ENCODE measurements at regions not wholly inside any gene's neighbourhood (a gene's known extent, or its start where the extent isn't known, plus 50 kb on each side); places are given as distances from the start of the nearest gene placed in this dataset.
"Not testable (repeated sequence)": the region's sequence is repeated elsewhere in the genome, so short reads cannot be mapped to it uniquely, and the experiment has no call there.

DNA sequence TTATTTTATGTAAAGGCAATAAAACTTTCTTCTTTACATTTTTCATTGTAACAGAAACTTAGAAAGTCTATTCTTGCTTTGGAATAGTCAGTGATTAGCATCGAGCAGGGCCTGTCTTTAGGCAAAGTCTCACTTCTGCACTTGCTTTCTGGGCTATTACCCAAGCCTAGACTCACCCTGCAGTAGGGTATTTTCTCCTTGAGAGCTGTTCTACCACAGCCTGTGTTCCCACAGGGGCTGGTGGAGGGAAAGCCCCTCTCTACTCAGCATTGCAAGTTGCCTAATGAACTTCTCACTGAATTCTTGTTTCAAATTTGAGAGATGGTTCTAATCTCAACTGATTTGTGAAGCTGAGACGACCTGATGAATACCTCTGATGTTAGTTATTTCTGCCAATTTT, 111.7 kb upstream of the KLHL14 start:
- DNase-seq (ENCODE audit: low read depth): no peak

DNA sequence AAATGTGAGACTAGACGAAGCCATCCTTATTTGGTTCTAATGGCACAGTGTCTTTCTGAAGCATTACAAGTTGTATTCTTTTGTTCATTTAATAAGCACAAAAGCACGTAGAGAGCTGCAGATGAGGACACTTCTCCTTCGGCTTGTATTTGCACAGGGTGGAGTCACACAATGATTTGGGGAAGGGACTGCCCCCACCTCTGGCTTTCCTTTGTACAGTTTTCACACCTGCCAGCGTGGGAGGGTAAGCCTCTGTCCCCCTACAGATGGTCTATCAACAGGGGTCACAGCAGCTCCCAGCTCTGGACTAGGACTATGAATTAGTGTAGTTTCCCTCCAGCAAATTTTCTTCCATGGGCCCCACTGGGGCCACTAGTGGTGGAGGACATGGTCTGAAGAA, 108.2 kb upstream of the KLHL14 start:
- no peak for DNase-seq (ENCODE audit: low read depth)

DNA sequence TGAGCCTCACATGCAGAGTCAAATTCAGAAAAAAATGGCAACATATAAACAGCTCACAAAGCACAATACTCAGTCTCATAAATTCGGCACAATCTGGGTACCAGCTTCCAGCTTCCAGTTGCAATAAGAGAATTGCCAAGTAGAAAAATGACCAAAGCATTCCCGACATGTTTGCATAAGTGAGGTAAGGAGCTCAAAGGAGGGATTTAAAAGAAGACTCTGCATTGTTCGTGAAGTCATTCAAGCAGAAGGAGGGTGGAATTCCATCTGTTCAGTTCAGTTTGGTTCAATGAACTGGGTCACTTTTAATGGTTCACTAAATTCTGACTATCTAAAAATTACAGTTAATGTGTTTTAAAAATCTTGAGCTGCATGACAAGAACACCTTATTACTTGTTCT, 106.7 kb upstream of the KLHL14 start:
- peak; percentile 40 for DNase-seq (ENCODE audit: low read depth)

DNA sequence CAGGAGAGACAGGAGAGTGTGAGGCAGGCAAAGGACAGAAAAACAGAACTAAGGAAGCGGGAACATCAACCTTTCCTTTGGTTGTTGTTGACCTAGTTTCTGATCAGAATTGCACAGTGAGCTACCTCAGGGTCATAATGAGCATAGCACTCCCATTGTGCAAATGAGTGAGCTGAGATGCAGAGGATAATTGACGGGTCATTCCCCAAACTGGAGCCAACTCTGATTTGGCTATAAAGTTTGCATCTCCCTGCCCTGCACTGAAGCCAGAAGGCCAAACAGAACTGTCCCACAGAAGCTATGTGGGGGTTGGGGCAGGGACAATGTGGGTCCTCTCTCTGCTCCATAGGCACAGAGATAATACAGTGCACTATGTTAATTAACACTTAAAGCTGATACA, 105.6 kb upstream of the KLHL14 start:
- DNase-seq (ENCODE audit: low read depth): no peak

DNA sequence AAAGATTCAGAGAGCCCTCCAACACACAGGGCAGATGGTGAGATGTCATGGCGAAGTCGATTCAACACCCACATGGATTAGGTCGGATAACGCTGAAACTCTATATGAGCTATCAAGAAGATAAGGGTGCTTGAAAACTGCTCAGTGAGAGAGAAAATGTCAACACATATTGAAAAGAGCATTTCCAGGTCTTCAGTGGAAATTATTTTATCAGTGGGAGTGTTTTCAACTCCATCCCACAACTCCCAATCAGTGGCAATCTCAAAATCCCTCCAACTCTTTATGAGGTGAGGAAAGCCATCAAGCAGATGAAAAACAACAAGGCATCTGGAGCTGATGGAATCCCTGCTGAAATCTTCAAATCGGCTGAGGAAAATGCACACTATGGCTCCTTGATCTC, 104.5 kb upstream of the KLHL14 start:
- DNase-seq (ENCODE audit: low read depth): no peak

DNA sequence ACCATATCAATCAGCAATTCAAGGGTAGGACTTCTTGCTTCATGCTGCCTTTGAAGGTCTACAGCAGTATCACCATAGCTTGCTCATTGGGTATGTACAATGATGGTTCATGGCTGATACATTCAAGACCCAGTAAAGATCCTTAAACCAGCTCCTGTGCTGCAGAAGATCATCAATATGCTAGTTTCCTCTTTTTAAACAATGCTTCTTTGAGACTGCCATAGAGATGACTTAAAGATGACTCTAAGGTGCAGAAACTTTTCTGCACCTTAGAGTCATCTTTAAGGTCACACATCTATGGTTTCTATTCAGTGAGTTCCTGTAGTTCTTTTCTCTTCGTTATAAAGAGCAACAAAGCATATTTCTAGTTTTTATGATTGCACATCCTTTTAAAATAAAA, 102.8 kb upstream of the KLHL14 start:
- DNase-seq (ENCODE audit: low read depth): no peak

DNA sequence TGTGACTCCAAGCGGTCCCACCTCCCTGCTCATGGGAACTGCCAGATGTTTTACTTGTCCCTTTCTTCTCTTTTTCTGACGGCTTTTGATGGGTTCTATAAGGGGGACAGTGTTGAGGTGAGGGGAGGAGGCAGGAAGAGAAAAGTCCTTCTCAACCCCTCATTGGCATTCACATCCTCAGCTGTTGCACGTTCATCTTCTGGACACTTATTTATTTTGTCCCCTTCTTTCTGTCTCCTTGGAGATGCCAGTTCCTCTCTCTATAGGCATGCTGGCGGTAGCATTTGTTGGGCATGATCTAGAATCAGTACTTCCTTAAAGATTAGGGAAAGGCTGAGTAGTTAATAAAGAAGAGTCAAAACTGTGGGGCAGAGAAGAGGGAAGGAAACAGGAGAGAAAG, 99.0 kb upstream of the KLHL14 start:
- DNase-seq (ENCODE audit: low read depth): no peak

DNA sequence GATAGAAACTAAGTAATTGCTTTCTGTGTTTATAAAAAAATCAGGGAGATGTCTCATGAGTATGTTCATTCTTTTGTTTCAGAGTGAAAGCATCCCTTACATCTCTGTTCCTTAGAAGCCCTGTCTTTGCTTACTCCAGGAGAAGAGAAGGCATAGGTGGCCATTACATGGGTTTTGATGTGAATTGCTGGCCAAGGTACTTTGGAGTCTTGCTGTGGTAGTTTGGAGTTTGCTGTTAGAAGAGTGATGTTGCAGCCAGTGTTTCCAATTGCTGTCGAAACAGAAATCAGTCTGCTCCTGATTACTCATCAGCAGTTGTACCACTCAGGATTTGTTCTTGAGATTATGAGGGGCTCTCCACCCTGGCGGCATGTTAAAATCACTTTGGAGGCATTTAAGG, 97.8 kb upstream of the KLHL14 start:
- no peak for DNase-seq (ENCODE audit: low read depth)

DNA sequence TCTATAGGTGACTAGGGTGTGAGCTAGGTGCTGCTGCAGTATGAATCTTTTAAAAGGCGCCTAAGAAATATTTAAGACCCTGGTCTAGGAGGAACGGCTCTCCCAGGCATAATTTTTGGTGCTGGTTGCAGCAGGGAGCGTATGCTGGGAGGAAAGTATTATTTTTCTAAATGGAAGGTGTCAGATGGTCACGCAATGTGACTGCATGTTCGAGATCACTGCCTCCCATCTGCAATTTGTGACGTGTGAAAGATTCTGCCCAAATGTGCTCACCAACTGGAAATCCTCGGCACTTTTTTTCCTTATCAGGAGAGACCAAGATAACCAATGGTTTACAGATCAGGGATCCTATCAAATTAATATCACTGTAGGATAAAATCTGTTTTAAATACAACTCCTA, 95.6 kb upstream of the KLHL14 start:
- no peak for DNase-seq (ENCODE audit: low read depth)

DNA sequence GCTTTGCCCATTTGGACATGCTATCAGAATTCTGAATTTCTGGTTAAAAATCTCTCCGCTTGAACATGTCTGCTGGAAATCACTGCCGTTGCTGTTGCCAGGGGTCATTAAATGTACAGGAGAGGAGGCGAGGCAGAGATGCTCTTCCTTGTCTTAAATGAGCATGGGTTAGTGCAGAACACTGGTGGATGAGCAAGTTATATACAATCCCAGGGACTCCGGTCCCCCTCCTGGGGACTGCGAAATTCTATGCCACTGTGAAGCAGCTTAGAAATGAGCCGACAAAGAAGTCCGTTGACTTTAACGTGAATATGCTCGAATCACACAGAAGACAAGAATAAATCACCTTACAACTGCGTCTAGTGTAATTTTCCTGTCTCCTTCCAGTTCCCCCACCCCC, 95.1 kb upstream of the KLHL14 start:
- DNase-seq (ENCODE audit: low read depth): no peak

DNA sequence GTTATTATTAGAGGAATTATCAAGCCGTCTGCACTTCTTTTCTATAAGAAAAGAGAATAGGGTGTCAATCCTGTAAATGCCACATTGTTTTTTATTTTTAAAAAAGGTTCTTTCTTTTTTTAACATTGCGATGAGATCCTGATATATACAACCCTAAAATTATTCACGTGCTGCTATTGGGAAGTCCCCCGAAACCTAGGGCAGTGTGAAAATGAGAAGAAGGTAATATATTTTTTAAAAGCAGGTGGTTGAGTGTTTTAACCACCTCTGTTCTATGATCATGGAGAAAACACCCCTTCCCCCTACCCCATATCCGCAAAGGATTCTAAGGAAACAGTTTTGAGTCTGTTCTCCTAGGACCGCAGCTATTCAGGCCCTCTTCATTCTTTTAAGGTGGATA, 94.5 kb upstream of the KLHL14 start:
- DNase-seq (ENCODE audit: low read depth): no peak

DNA sequence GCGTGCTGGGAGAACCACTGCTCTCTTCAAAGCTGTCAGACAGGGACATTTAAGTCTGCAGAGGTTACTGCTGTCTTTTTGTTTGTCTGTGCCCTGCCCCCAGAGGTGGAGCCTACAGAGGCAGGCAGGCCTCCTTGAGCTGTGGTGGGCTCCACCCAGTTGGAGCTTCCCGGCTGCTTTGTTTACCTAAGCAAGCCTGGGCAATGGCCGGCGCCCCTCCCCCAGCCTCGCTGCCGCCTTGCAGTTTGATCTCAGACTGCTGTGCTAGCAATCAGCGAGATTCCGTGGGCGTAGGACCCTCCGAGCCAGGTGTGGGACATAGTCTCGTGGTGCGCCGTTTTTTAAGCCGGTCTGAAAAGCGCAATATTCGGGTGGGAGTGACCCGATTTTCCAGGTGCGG, 89.2 kb upstream of the KLHL14 start:
- not testable (repeated sequence) for DNase-seq (ENCODE audit: low read depth)

DNA sequence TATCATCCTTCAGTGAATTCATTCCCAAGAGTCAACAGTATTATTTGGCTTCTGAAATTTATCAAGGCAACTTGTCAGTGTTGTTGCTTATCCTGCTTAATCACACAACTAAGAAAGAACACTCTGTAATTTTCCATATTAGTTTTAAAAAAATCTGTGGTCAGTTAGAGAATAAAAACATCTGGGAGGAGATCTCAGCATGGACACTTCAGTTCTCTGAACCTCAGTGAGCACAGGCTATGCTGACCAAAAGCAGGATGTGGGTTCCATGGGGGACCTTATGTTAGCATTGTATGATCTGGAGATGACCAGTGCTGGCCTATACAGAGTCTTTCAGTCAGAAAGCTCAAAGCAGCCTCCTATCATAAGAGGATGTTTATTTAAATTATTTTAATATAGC, 79.1 kb upstream of the KLHL14 start:
- DNase-seq (ENCODE audit: low read depth): peak; percentile 5

DNA sequence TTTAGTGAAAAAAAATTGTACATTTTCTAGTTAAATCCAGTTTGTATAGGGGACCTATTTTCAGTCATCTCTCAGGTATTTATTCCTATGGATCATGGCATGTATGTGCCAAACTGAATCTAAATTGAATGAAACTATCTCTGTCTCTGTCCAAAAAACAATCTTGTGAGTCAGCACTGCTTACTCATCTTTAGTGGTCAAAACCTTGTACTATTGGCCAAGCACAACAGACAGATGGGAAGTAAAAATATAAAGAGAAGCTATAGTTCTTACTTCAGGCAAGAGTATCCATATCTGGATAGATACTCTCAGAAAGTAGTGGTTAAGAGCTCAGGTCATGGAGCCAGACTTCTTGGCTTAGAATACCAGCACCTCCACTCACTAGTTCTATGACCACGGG, 76.0 kb upstream of the KLHL14 start:
- DNase-seq (ENCODE audit: low read depth): peak; percentile 3

DNA sequence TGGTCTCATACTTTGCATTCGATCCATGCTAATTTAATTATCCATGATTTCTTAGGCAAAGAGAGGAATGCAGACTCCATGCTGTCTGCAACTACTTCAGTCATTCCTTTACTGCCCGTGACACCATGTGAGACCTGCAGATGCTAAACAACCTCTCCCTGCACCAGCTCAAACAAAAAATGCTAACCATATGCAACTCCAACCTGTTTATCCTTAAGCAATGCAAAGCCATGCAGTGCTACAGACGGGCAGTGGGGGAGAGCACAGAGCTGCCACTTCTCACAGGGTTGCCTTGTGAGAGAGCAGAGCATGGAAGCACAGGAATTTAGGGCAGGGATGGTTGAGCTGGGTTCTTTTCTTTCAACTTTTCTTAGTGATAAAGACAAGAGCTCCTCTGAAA, 74.9 kb upstream of the KLHL14 start:
- DNase-seq (ENCODE audit: low read depth): no peak

DNA sequence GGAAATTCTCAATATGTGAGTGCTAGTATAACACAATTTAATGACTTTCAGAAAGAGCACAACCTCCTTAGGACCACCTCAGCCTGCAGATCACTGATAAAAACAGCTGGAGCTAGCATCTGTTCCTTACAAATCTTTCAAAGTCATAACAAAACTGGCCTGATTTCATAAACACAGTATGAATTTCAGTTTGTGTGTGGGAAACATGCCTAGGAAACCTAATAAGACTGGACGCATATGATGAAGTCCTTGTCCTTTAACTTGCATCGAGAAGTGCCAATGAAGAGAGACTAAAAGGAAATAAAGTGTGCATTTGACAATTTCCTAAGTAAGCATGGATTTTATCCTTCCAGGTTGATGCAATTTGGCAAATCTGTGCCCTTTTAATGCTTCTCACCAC, 74.1 kb upstream of the KLHL14 start:
- DNase-seq (ENCODE audit: low read depth): no peak

DNA sequence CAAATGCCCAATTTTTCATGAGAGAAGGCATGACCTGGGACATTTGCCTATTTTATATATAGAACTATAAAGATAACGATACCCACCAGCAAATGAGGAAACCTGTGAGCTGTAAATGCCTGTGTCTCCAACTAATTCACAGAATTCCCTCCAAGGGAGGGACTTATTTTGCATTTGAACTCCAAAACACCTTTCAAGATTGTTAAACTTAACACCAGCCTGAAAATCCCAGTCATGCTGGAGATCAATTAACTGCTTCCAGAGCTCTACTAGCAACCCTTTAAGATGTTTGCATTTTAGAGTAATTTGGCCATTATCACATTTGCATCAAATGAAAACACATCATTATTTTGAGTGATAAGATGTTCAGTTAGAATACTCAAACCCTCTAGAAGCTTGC, 68.1 kb upstream of the KLHL14 start:
- DNase-seq (ENCODE audit: low read depth): no peak

DNA sequence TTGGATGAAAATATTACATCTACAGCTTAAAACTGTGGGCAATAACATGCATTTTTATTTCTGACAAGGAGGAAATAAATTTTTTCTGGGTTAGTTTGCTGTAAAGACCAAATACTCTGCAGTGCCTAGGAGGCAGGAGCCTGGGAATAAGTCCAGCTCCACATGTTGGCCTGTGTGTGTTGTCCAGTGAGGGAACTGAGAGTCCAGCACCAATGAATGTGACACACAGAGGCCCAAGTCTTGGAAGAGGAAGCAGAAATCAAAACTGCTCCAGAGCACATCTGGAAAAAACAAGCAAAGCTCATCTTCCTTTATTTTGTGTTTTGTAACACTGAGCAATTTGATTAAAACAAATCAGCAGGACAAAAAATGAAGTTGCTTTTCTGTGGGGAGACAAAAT, 63.1 kb upstream of the KLHL14 start:
- DNase-seq (ENCODE audit: low read depth): no peak

DNA sequence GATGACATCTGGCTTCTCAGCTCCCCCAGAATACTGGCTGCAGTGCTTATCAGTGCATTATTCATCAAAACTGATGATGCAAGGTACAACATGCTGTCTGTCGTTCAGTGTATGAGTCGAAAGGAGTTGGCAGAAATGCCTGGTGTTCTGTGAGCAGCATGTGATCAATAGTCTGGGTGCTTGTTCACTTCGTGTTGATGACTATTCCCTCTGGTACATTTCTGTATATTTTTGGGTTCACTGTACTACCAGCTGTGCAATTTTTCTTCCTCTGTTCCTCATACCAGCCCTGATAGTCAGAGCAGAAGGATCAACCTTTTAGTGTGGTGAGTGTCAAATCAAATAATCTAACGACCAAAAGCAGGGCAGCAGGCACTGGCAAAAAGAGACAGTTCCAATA, 59.0 kb upstream of the KLHL14 start:
- peak; percentile 34 for DNase-seq (ENCODE audit: low read depth)

DNA sequence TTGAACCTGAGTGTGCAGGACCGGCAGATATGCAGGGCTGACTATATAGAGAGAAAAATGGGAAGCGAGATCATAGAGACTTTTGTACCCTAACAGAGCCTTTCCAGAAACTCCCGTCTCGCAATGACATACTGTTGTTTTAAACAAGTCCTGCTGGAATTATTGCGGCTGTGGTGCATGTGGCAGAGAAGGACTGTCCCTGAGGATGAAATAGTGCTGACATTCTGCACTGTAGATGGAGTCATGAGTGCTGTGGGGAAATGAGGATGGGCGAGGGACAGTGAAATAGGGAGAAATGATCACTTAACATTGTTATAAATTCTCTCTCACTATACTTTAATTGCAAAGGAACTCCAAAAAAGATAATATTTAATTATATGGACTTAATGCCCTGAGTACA, 50.4 kb upstream of the KLHL14 start:
- no peak for DNase-seq (ENCODE audit: low read depth)
